ENCODE measurements at regions not wholly inside any gene's neighbourhood (a gene's known extent, or its start where the extent isn't known, plus 50 kb on each side); places are given as distances from the start of the nearest gene placed in this dataset.

- DNase-seq, result no peak
Observed at GRCh38 chr1:37282764-37283163, 191.6 kb upstream of the ZC3H12A start.

GRCh38 chr1:37284053-37284452, 190.3 kb upstream of the ZC3H12A start:
- no peak for DNase-seq

- DNase-seq, result no peak
Observed at GRCh38 chr1:37286881-37287280, 187.5 kb upstream of the ZC3H12A start.

GRCh38 chr1:37288900-37289299, 185.5 kb upstream of the ZC3H12A start:
- no peak for DNase-seq

GRCh38 chr1:37290718-37291117, 183.7 kb upstream of the ZC3H12A start:
- DNase-seq, result no peak

- no peak for DNase-seq
Observed at GRCh38 chr1:37292789-37293188, 181.6 kb upstream of the ZC3H12A start.

- no peak for DNase-seq
Observed at GRCh38 chr1:37294096-37294495, 180.3 kb upstream of the ZC3H12A start.

GRCh38 chr1:37294529-37294928, 179.9 kb upstream of the ZC3H12A start:
- no peak for DNase-seq

GRCh38 chr1:37298769-37299168, 175.6 kb upstream of the ZC3H12A start:
- DNase-seq, result no peak

- DNase-seq, result no peak
Observed at GRCh38 chr1:37299216-37299615, 175.2 kb upstream of the ZC3H12A start.

- DNase-seq, result no peak
Observed at GRCh38 chr1:37303884-37304574, 170.4 kb upstream of the ZC3H12A start.

- DNase-seq, result no peak
Observed at GRCh38 chr1:37305108-37305507, 169.3 kb upstream of the ZC3H12A start.

GRCh38 chr1:37305841-37306240, 168.5 kb upstream of the ZC3H12A start:
- DNase-seq, result no peak

- DNase-seq, result peak; percentile 15
Observed at GRCh38 chr1:37306461-37306860, 167.9 kb upstream of the ZC3H12A start.

- no peak for DNase-seq
Observed at GRCh38 chr1:37306871-37307270, 167.5 kb upstream of the ZC3H12A start.

GRCh38 chr1:37308031-37308960, 166.1 kb upstream of the ZC3H12A start:
- DNase-seq, result no peak

- no peak for DNase-seq
Observed at GRCh38 chr1:37309574-37309973, 164.8 kb upstream of the ZC3H12A start.

GRCh38 chr1:37310064-37310463, 164.3 kb upstream of the ZC3H12A start:
- DNase-seq, result no peak

GRCh38 chr1:37315371-37315846, 159.0 kb upstream of the ZC3H12A start:
- no peak for DNase-seq

- DNase-seq, result peak; percentile 3
Observed at GRCh38 chr1:37317870-37318467, 156.4 kb upstream of the ZC3H12A start.

- DNase-seq, result no peak
Observed at GRCh38 chr1:37318490-37318889, 155.9 kb upstream of the ZC3H12A start.

- no peak for DNase-seq
Observed at GRCh38 chr1:37319284-37319683, 155.1 kb upstream of the ZC3H12A start.

All from hindlimb muscle (tissue), 1 donor.